ENCODE measurements at regions not wholly inside any gene's neighbourhood (a gene's known extent, or its start where the extent isn't known, plus 50 kb on each side); places are given as distances from the start of the nearest gene placed in this dataset.

DNA sequence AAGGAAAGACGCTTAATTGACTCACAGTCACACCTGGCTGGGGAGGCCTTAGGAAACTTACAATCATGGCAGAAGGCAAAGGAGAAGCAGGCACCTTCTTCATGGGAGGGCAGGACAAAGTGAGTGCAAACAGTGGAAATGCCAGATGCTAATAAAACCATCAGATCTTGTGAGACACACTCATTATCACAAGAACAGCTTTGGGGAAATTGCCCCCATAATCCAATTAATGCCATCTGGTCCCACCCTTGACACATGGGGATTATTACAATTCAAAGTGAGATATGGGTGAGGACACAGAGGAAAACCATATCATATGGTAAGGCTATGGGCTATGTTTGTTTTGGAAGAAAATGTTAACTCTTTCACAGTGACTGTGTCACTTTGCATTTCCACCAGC is 1272.5 kb upstream of the CELF2 start:
- 6 to 14% methylated on average over 1 of the region's 1 CpG for WGBS, 2 experiments (ENCODE audit: low coverage in 1 of 2, low lambda C conversion rate in 2 of 2, missing lambda C conversion rate in 2 of 2)
- H3K4me2 ChIP-seq (ENCODE audit: unreplicated experiment), result no peak overlapping the region
- H2AFZ ChIP-seq, result no peak overlapping the region
- no peaks in the 10 kb centered on the region for H3K27me3 ChIP-seq (replicated peaks; ENCODE audit: insufficient read depth)
- no peaks in the 10 kb centered on the region for H3F3A ChIP-seq (ENCODE audit: insufficient read depth)
- H3K4me3 ChIP-seq, result no peak overlapping the region
- H3K27ac ChIP-seq, result no peak overlapping the region
- H3K9ac ChIP-seq, result no peak overlapping the region
- no peaks in the 10 kb centered on the region for H3K9me2 ChIP-seq (ENCODE audit: insufficient read depth)
- no peak for TF ChIP-seq EZH2phosphoT487 (IDR thresholded peaks at IDR 0.05; ENCODE audit: insufficient read depth, low read depth)
- no peak for TF ChIP-seq EZH2 (IDR thresholded peaks at IDR 0.05; ENCODE audit: insufficient read depth, poor library complexity, severe bottlenecking)
- no peaks in the 10 kb centered on the region for H3K36me3 ChIP-seq (ENCODE audit: low read depth)
- no peak for DNase-seq
- H3K9me3 ChIP-seq (ENCODE audit: low read depth), result no peaks in the 10 kb centered on the region
- H4K20me1 ChIP-seq (ENCODE audit: insufficient read depth), result no peaks in the 10 kb centered on the region
- no peaks in the 10 kb centered on the region for H3K79me2 ChIP-seq (ENCODE audit: insufficient read depth)
- in situ Hi-C loops (cut with MboI), result no loop called here
- no peaks in the 10 kb centered on the region for H3K4me1 ChIP-seq (ENCODE audit: insufficient read depth)

DNA sequence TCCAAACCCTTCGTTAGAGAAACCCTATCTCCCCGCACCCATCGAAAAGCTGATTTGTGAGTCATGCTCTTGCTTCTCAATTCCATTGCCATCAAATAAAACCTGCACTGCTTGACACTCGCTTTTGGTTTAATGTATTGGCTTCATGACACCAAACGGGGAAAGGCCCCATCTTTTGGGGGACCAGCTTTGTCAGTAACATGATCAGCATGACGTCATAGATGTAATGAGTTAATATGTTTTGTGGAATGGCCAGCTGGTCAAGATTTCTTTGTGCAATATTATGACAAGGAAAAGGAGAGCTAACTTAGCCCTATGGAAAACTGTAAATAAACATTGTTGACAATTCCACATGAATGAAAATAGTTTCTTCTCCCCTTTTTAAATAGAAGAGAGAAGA is 1260.5 kb upstream of the CELF2 start:
- TF ChIP-seq EZH2 (IDR thresholded peaks at IDR 0.05; ENCODE audit: insufficient read depth, poor library complexity, severe bottlenecking) (no peak), EZH2phosphoT487 (IDR thresholded peaks at IDR 0.05; ENCODE audit: insufficient read depth, low read depth) (no peak)
- in situ Hi-C loops (cut with MboI), result no loop called here
- Histone ChIP-seq H2AFZ (no peak overlapping the region), H3F3A (ENCODE audit: insufficient read depth) (no peaks in the 10 kb centered on the region), H3K4me1 (ENCODE audit: insufficient read depth) (peaks cover under 1% of the 10 kb centered on the region; the same call in 1 of the 2 replicates), H3K27me3 (replicated peaks; ENCODE audit: insufficient read depth) (no peaks in the 10 kb centered on the region), H3K9ac (no peak overlapping the region), H3K36me3 (ENCODE audit: low read depth) (no peaks in the 10 kb centered on the region), H3K9me2 (ENCODE audit: insufficient read depth) (no peaks in the 10 kb centered on the region), H3K4me2 (ENCODE audit: unreplicated experiment) (no peak overlapping the region), H3K79me2 (ENCODE audit: insufficient read depth) (no peaks in the 10 kb centered on the region), H3K9me3 (ENCODE audit: low read depth) (no peaks in the 10 kb centered on the region), H4K20me1 (ENCODE audit: insufficient read depth) (no peaks in the 10 kb centered on the region), H3K4me3 (no peak overlapping the region), H3K27ac (no peak overlapping the region)
- DNase-seq, result no peak
- WGBS, 2 experiments (ENCODE audit: low coverage in 1 of 2, low lambda C conversion rate in 2 of 2, missing lambda C conversion rate in 2 of 2), result 57 to 69% methylated on average over 6 of the region's 6 CpGs

DNA sequence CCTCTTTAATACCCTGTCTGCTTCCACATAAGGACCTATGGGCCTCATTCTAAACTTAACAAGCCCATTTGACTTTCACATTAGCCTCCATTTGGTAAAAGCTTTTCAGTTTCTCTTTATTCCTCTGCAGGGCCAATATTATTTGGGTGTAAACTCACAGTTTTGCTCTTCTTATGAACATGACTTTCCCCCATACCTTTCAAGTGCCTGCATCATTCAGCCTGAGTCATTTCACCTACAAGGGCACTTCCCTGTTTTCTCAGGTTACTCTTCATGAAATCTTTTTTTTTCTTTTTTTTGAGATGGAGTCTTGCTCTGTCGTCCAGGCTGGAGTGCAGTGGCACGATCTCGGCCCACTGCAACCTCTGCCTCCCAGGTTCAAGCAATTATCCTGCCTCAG is 1258.1 kb upstream of the CELF2 start:
- Histone ChIP-seq H3K79me2 (ENCODE audit: insufficient read depth) (no peaks in the 10 kb centered on the region), H4K20me1 (ENCODE audit: insufficient read depth) (no peaks in the 10 kb centered on the region), H3F3A (ENCODE audit: insufficient read depth) (peaks cover 16% of the 10 kb centered on the region; the same call in 1 of the 2 replicates), H2AFZ (no peak overlapping the region), H3K36me3 (ENCODE audit: low read depth) (no peaks in the 10 kb centered on the region), H3K4me3 (no peak overlapping the region), H3K27me3 (replicated peaks; ENCODE audit: insufficient read depth) (no peaks in the 10 kb centered on the region), H3K4me1 (ENCODE audit: insufficient read depth) (peaks cover 16% of the 10 kb centered on the region), H3K4me2 (ENCODE audit: unreplicated experiment) (no peak overlapping the region), H3K27ac (no peak overlapping the region), H3K9me3 (ENCODE audit: low read depth) (no peaks in the 10 kb centered on the region), H3K9me2 (ENCODE audit: insufficient read depth) (no peaks in the 10 kb centered on the region), H3K9ac (no peak overlapping the region)
- no peak for TF ChIP-seq EZH2 (IDR thresholded peaks at IDR 0.05; ENCODE audit: insufficient read depth, poor library complexity, severe bottlenecking)
- no peak for TF ChIP-seq EZH2phosphoT487 (IDR thresholded peaks at IDR 0.05; ENCODE audit: insufficient read depth, low read depth)
- in situ Hi-C loops (cut with MboI), result no loop called here
- 87 to 100% methylated on average over 3 of the region's 3 CpGs for WGBS, 2 experiments (ENCODE audit: low coverage in 1 of 2, low lambda C conversion rate in 2 of 2, missing lambda C conversion rate in 2 of 2)
- no peak for DNase-seq

DNA sequence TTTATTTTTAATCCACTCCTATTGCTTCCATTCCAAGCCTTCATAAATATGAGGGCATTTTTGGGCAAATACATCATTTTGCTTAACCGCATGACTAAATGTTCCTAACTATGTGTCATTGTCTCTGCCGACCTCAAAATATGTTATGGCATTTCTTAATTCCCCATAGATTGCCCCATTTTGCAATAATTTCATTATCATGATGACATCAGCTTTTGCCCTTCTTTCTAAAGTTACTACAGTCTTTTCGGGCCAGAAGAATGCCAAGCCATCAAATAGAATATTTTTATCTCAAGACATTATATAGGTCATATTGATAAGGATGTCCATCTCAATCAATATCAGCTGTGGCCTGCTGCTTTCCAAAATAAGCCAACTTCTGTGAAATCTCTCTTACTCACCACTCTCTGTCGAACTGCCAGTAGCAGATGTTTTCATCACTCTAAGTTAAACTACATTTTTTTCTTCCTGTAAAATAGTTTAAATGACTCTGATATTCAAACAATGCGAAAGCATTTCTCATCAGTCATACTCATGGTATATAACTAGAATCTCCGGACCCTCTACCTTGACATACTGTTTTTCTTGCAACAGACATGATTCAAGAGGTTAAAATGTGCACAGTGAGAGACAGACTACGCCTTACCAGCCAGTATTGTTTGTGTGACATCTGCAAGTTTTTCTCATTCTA is 1254.6 kb upstream of the CELF2 start:
- no peak overlapping the region for H3K9ac ChIP-seq
- peaks cover 16% of the 10 kb centered on the region for H3K4me1 ChIP-seq (ENCODE audit: insufficient read depth)
- H3K79me2 ChIP-seq (ENCODE audit: insufficient read depth), result no peaks in the 10 kb centered on the region
- TF ChIP-seq EZH2phosphoT487 (IDR thresholded peaks at IDR 0.05; ENCODE audit: insufficient read depth, low read depth), result no peak; the same call in 1 of the 2 replicates
- no peak for TF ChIP-seq EZH2 (IDR thresholded peaks at IDR 0.05; ENCODE audit: insufficient read depth, poor library complexity, severe bottlenecking)
- H2AFZ ChIP-seq, result no peak overlapping the region
- no peaks in the 10 kb centered on the region for H4K20me1 ChIP-seq (ENCODE audit: insufficient read depth)
- no peaks in the 10 kb centered on the region for H3K27me3 ChIP-seq (replicated peaks; ENCODE audit: insufficient read depth)
- peak overlapping the region; percentile 62 for H3K27ac ChIP-seq
- peak; percentile 91 for DNase-seq
- no peaks in the 10 kb centered on the region for H3K9me3 ChIP-seq (ENCODE audit: low read depth)
- peaks cover 16% of the 10 kb centered on the region; the same call in 1 of the 2 replicates for H3F3A ChIP-seq (ENCODE audit: insufficient read depth)
- H3K36me3 ChIP-seq (ENCODE audit: low read depth), result no peaks in the 10 kb centered on the region
- peak overlapping the region; percentile 52 for H3K4me2 ChIP-seq (ENCODE audit: unreplicated experiment)
- H3K4me3 ChIP-seq, result no peak overlapping the region
- in situ Hi-C loops (cut with MboI), result no loop called here
- 0 to 3% methylated on average over 7 of the region's 7 CpGs for WGBS, 2 experiments (ENCODE audit: low coverage in 1 of 2, low lambda C conversion rate in 2 of 2, missing lambda C conversion rate in 2 of 2)
- H3K9me2 ChIP-seq (ENCODE audit: insufficient read depth), result no peaks in the 10 kb centered on the region
